GM12878 (cell line): ENCODE measurements at regions not wholly inside any gene's neighbourhood (a gene's known extent, or its start where the extent isn't known, plus 50 kb on each side); places are given as distances from the start of the nearest gene placed in this dataset.
"Not testable (repeated sequence)": the region's sequence is repeated elsewhere in the genome, so short reads cannot be mapped to it uniquely, and the experiment has no call there.

Source experiments
- CREM ChIP-seq: IDR thresholded peaks from 2 replicates; pipeline ENCODE4 v1.6.1; 2014; ENCODE audit warnings: antibody characterized with exemption, low read depth
- CTCF ChIP-seq, 3 experiments: IDR thresholded peaks in 2 of 3; conservative IDR thresholded peaks in 1 of 3; 2 replicates each; pipeline ENCODE4 v1.5.1; 2011; ENCODE audit warnings: low read depth in 3 of 3, low read length in 3 of 3, mild to moderate bottlenecking in 3 of 3, control low read depth in 2 of 3, moderate library complexity in 2 of 3, inconsistent platforms in 1 of 3, mixed read lengths in 1 of 3; ENCODE audit not compliant: control insufficient read depth in 2 of 3, insufficient read depth in 1 of 3; ENCODE audit errors: extremely low read depth in 1 of 3
- GABPA ChIP-seq: IDR thresholded peaks from 2 replicates; pipeline ENCODE4 v1.6.1; 2014; ENCODE audit warnings: antibody characterized with exemption, low read depth, mild to moderate bottlenecking, inconsistent platforms
- POLR2A ChIP-seq: IDR thresholded peaks from 2 replicates; pipeline ENCODE4 v1.6.1; 2011; ENCODE audit warnings: low read depth, mild to moderate bottlenecking, low read length

- TF ChIP-seq GABPA; CTCF (IDR thresholded peaks at IDR 0.05 in 2 of 3, conservative IDR thresholded peaks at IDR 0.05 in 1 of 3; ENCODE audit: control insufficient read depth in 2 of 3, extremely low read depth in 1 of 3, insufficient read depth in 1 of 3, low read depth in 3 of 3, low read length in 3 of 3); POLR2A; CREM: not testable (repeated sequence)
Observed at GRCh38 chr13:110967156-110967855, 52.4 kb upstream of the ANKRD10 start.
